Occipital lobe (tissue), 1 donor: ENCODE measurements at regions not wholly inside any gene's neighbourhood (a gene's known extent, or its start where the extent isn't known, plus 50 kb on each side); places are given as distances from the start of the nearest gene placed in this dataset.
"Not testable (repeated sequence)": the region's sequence is repeated elsewhere in the genome, so short reads cannot be mapped to it uniquely, and the experiment has no call there.

ENCODE experiments used
- DNase-seq: peaks from one replicate; lab custom pipeline; 2025; lab: John Stamatoyannopoulos, UW

- no peak for DNase-seq
These were observed 687.8 kb downstream of the IPMK start for GRCh38 chr10:57579926-57580325.

- DNase-seq: no peak
These were observed 705.5 kb downstream of the IPMK start for GRCh38 chr10:57562211-57562610.

GRCh38 chr10:57551774-57552173, 715.9 kb downstream of the IPMK start:
- DNase-seq: not testable (repeated sequence)

GRCh38 chr10:57535306-57535705, 732.4 kb downstream of the IPMK start:
- DNase-seq: no peak

- DNase-seq: no peak
These were observed 754.1 kb downstream of the IPMK start for GRCh38 chr10:57513637-57514036.

GRCh38 chr10:57507788-57508187, 759.9 kb downstream of the IPMK start:
- no peak for DNase-seq

GRCh38 chr10:57506414-57507094, 761.1 kb downstream of the IPMK start:
- no peak for DNase-seq

- DNase-seq: no peak
These were observed 773.2 kb downstream of the IPMK start for GRCh38 chr10:57494486-57494885.

- no peak for DNase-seq
These were observed 785.4 kb downstream of the IPMK start for GRCh38 chr10:57482259-57482658.

- no peak for DNase-seq
These were observed 794.7 kb downstream of the IPMK start for GRCh38 chr10:57472823-57473619.

- no peak for DNase-seq
These were observed 798.7 kb downstream of the IPMK start for GRCh38 chr10:57468894-57469432.

- no peak for DNase-seq
These were observed 802.5 kb downstream of the IPMK start for GRCh38 chr10:57465155-57465554.

GRCh38 chr10:57460540-57460939, 807.2 kb downstream of the IPMK start:
- no peak for DNase-seq

GRCh38 chr10:57457972-57458512, 809.7 kb downstream of the IPMK start:
- no peak for DNase-seq

- no peak for DNase-seq
These were observed 837.3 kb downstream of the IPMK start for GRCh38 chr10:57430376-57430775.

- no peak for DNase-seq
These were observed 846.8 kb downstream of the IPMK start for GRCh38 chr10:57420881-57421280.

GRCh38 chr10:57418476-57418875, 849.2 kb downstream of the IPMK start:
- DNase-seq: no peak

GRCh38 chr10:57395923-57396322, 871.8 kb downstream of the IPMK start:
- no peak for DNase-seq

GRCh38 chr10:57367412-57367811, 900.3 kb downstream of the IPMK start:
- DNase-seq: no peak

- no peak for DNase-seq
These were observed 904.9 kb downstream of the IPMK start for GRCh38 chr10:57362811-57363210.

GRCh38 chr10:57353403-57354003, 914.2 kb downstream of the IPMK start:
- DNase-seq: no peak

GRCh38 chr10:57351076-57351475, 916.6 kb downstream of the IPMK start:
- DNase-seq: no peak
